Activated CD8-positive, alpha-beta memory T cell treated with anti-CD3 and anti-CD28 coated beads, Interleukin-2, amount 10 ng/mL, durations not matched to agents 7 days and 5 days (primary cell): ENCODE measurements at regions not wholly inside any gene's neighbourhood (a gene's known extent, or its start where the extent isn't known, plus 50 kb on each side); places are given as distances from the start of the nearest gene placed in this dataset.
"Not testable (repeated sequence)": the region's sequence is repeated elsewhere in the genome, so short reads cannot be mapped to it uniquely, and the experiment has no call there.

Source experiments
- ATAC-seq: fragments of 150-1000 bp; cut with Tn5 transposase; one replicate; pipeline ENCODE4 v1.10.0; 2021; ENCODE audit warnings: moderate library complexity
- CTCF ChIA-PET: fragments of 350-600 bp; sonication (Branson Sonifier 250); formaldehyde crosslinking; loops from one replicate; lab custom pipeline; 2021; ENCODE audit warnings: antibody characterized with exemption; lab: Charles Lee
- DNase-seq: peaks from one replicate; pipeline ENCODE4 v3.0.0-alpha.2; 2020
- H3K27ac Mint-ChIP-seq: one replicate; pipeline ENCODE4 v1.8.0; 2021; ENCODE audit warnings: mild to moderate bottlenecking, mixed read lengths
- H3K27me3 Mint-ChIP-seq: one replicate; pipeline ENCODE4 v1.8.0; 2021; ENCODE audit warnings: mixed read lengths
- H3K36me3 Mint-ChIP-seq: one replicate; pipeline ENCODE4 v1.8.0; 2021; ENCODE audit warnings: mild to moderate bottlenecking, mixed read lengths
- H3K4me1 Mint-ChIP-seq: one replicate; pipeline ENCODE4 v1.8.0; 2021; ENCODE audit warnings: mixed read lengths
- H3K4me3 Mint-ChIP-seq: one replicate; pipeline ENCODE4 v1.8.0; 2021; ENCODE audit warnings: mild to moderate bottlenecking, moderate library complexity, mixed read lengths
- H3K9me3 Mint-ChIP-seq: one replicate; pipeline ENCODE4 v1.8.0; 2022; ENCODE audit warnings: low read depth, mixed read lengths

DNA sequence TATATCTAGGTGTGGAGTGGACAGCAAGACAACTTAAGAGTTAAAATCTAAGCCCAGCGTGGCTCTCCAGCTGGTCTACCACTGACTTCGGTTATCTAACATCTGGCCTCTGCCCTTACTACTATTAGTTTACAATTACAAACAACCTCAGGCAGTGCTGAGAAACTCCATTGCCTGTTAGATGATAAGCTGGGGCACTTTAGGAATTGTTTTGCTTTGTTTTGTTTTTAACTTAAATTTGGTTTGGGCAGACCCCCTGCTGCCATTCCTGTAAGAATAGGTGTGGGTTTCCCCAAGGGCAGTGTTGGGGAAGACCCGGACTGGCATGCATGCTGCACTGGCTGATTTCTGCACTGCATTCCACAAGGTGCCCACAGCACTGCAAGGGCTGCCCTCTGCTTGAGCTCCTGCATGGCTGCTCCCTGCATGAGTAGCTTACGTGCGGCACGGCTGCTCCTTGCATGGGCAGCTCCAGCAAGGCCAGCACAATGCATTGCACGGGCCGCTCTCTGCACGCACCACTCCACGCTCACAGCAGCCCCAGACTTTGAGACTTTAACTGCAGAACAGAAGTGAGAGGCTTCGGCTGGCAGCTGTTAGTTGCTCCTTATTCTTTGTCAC lies 74.2 kb upstream of the SERTAD2 start:
- H3K4me3 Mint-ChIP-seq = peak overlapping the region; percentile 38
- peak overlapping the region; percentile 92 for H3K27ac Mint-ChIP-seq
- H3K4me1 Mint-ChIP-seq = peaks cover 57% of the 10 kb centered on the region

DNA sequence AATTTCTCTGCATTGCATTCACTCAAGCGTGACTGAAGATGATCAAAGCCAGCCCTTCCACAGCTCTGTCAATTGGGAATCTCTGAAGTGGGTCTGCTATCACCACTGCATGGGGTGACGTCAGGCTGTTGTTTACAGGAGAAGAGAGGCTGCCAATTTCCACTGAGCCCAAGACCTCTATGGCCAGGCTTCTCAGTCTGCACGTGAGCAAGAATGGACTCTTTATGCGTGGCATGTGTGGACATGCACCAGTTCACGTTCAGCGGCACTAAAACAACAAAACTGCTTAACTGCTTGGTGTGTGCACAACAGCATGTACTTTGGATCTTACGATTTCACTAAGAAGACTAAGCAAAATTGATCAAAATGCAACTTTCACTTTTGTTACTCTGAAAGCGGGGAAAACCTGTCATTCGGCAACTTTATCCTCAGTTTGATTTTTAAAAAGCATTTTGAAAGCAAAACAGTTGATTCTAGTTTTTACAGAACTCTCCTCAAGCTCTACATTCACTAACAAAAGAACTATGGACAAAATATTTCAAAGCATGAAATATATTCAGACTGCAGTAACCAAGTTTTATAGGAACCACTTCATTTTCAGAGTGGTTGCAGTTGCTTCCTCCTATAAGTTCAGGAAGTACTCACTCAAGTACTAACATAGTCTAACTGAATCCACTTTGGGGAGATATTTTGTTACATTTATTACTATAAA lies 77.0 kb upstream of the SERTAD2 start:
- CTCF ChIA-PET = interaction anchor here (1.0 to 7.5 kb wide), 2 partner anchors 17 to 77 kb away, joined by 3 to 55 read pairs; partner anchors contain the start of gene SERTAD2
- H3K9me3 Mint-ChIP-seq = no peaks in the 10 kb centered on the region
- H3K4me1 Mint-ChIP-seq = peaks cover 67% of the 10 kb centered on the region
- peak overlapping the region; percentile 72 for H3K4me3 Mint-ChIP-seq
- no peaks in the 10 kb centered on the region for H3K27me3 Mint-ChIP-seq
- ATAC-seq (peak; percentile 61), DNase-seq (peak; percentile 68)
- peaks cover 26% of the 10 kb centered on the region for H3K36me3 Mint-ChIP-seq
- peak overlapping the region; percentile 90 for H3K27ac Mint-ChIP-seq

More for the DNA sequence above, 74.2 kb upstream of the SERTAD2 start:
- CTCF ChIA-PET = interaction anchor here (0.9 to 7.5 kb wide), 11 partner anchors 10 to 104 kb away, joined by 3 to 55 read pairs (median 6); partner anchors contain the start of gene SERTAD2
- no peaks in the 10 kb centered on the region for H3K9me3 Mint-ChIP-seq
- H3K36me3 Mint-ChIP-seq = peaks cover 7% of the 10 kb centered on the region
- H3K27me3 Mint-ChIP-seq = no peaks in the 10 kb centered on the region
- no peak for DNase-seq
- no peak for ATAC-seq

DNA sequence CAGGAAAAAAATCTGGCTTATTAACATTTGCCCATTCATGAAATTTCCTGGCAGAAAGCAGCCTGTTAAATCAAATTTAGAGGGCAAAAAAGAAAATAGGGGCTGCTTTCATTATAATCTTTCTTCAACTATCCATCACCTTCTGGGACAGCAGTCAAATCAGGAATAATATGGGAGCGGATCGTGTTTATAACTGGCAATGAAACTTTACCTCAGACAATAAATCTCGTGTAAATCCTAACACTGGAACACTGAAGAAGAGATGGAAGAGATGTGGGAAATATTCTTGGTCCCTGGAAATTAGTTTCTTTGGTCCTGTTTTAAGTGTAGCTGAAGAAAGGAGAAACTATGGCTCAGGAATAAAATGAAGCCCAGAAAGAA lies 77.5 kb upstream of the SERTAD2 start:
- H3K27ac Mint-ChIP-seq = peak overlapping the region; percentile 90
- H3K4me1 Mint-ChIP-seq = peaks cover 67% of the 10 kb centered on the region
- ATAC-seq (no peak), DNase-seq (no peak)
- peaks cover 27% of the 10 kb centered on the region for H3K36me3 Mint-ChIP-seq
- no peaks in the 10 kb centered on the region for H3K27me3 Mint-ChIP-seq
- H3K9me3 Mint-ChIP-seq = no peaks in the 10 kb centered on the region
- peak overlapping the region; percentile 72 for H3K4me3 Mint-ChIP-seq
- CTCF ChIA-PET = interaction anchor here (0.9 to 1.2 kb wide), 3 partner anchors 16 to 56 kb away, joined by 3 read pairs; no protein-coding TSS in a partner anchor

DNA sequence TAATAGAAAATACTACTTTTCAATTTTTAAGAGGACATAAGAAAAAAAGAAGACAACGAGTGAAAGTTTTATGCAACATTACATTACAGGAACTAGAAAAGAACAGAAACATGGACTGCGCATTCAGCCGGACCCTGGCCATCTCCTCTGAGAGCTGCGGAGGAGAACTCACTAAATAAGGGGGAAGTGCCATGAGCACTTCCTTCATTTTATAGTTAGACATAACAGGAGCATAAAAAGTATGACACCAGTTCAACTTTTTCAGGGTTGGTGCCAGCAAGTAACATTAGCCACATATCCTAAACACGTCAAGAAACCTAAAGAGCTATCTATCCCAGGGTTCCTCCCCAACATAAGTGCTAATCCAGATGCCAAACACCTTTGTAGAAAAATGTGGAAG lies 78.0 kb upstream of the SERTAD2 start:
- Mint-ChIP-seq H3K4me3 (no peak overlapping the region), H3K27me3 (no peaks in the 10 kb centered on the region), H3K27ac (peak overlapping the region; percentile 90), H3K36me3 (peaks cover 27% of the 10 kb centered on the region), H3K4me1 (peaks cover 65% of the 10 kb centered on the region), H3K9me3 (no peaks in the 10 kb centered on the region)
- CTCF ChIA-PET = interaction anchor here (0.9 to 1.2 kb wide), 2 partner anchors 17 to 56 kb away, joined by 3 read pairs; no protein-coding TSS in a partner anchor
- ATAC-seq (no peak), DNase-seq (no peak)

DNA sequence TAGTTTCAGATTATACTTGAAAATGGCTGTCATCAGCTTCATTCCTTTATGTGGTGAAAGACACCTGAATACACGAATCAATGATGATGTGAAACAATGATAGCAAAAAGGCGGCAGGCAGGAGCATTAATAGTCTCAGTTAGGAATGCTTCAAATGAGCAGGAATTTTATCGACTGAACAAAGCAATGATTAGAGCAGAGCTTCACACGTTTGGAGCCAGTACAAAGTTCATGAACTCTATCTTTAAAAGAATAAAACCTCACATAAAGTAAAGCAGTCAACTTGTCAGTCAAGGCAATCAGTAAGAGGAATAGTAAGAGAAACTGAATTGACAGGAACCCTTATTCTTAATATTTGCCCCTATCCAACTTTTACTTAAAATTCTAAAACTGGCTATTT lies 78.4 kb upstream of the SERTAD2 start:
- CTCF ChIA-PET = interaction anchor here (0.9 to 1.2 kb wide), 3 partner anchors 10 to 57 kb away, joined by 3 read pairs; no protein-coding TSS in a partner anchor
- H3K4me3 Mint-ChIP-seq = no peak overlapping the region
- no peak for ATAC-seq
- no peaks in the 10 kb centered on the region for H3K9me3 Mint-ChIP-seq
- peaks cover 65% of the 10 kb centered on the region for H3K4me1 Mint-ChIP-seq
- H3K27ac Mint-ChIP-seq = no peak overlapping the region
- peaks cover 27% of the 10 kb centered on the region for H3K36me3 Mint-ChIP-seq
- H3K27me3 Mint-ChIP-seq = no peaks in the 10 kb centered on the region
- no peak for DNase-seq

DNA sequence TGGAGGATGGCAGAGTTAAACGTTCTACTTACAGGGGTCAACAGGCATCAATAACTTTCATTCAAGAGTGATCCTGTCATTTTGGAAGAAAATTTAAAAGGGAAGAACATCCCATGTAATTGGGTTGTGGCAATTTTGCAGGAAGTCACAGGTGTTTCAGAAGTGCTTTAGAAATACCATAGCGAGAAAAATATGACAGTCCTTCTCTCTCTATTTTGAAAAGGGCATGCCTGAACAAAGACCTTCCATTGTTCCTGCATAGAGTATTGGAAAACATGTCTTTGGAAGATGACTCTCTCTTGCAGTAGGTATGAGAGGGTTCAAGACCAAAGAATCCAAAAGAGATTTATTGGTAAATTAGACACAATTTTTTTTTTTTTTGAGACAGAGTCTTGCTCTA lies 81.8 kb upstream of the SERTAD2 start:
- Mint-ChIP-seq H3K36me3 (peaks cover 25% of the 10 kb centered on the region), H3K4me1 (peaks cover 60% of the 10 kb centered on the region), H3K27ac (no peak overlapping the region), H3K27me3 (no peaks in the 10 kb centered on the region), H3K4me3 (no peak overlapping the region), H3K9me3 (no peaks in the 10 kb centered on the region)
- DNase-seq (no peak), ATAC-seq (no peak)
- CTCF ChIA-PET = interaction anchor here (1.3 to 4.1 kb wide), 3 partner anchors 8 to 83 kb away, joined by 3 to 22 read pairs (median 3); no protein-coding TSS in a partner anchor

DNA sequence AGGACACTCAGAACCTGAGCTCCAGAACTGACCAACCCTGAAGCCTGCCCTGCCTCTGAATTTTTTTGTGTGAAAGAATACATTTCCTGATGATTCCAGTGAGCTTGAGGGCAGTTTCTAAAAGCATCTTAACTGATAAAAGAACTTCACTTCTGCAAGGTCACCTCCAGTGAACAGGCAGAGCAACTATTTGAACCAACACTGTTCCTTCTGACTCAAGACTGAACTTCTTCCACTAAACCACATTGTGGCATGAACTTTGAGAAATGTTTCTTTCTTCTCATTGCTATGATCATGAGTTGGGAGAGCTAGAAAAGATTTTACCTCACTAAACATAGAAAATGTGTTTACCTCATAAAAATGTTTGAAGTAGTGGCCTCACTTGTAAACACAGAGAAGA lies 83.8 kb upstream of the SERTAD2 start:
- ATAC-seq (peak; percentile 91), DNase-seq (no peak)
- H3K36me3 Mint-ChIP-seq = peaks cover 23% of the 10 kb centered on the region
- peak overlapping the region; percentile 18 for H3K4me3 Mint-ChIP-seq
- peak overlapping the region; percentile 75 for H3K27ac Mint-ChIP-seq
- H3K27me3 Mint-ChIP-seq = no peaks in the 10 kb centered on the region
- CTCF ChIA-PET = interaction anchor here (1.0 to 4.1 kb wide), 8 partner anchors 10 to 91 kb away, joined by 3 to 22 read pairs (median 4); partner anchors contain the start of gene SERTAD2
- peaks cover 45% of the 10 kb centered on the region for H3K4me1 Mint-ChIP-seq
- no peaks in the 10 kb centered on the region for H3K9me3 Mint-ChIP-seq

DNA sequence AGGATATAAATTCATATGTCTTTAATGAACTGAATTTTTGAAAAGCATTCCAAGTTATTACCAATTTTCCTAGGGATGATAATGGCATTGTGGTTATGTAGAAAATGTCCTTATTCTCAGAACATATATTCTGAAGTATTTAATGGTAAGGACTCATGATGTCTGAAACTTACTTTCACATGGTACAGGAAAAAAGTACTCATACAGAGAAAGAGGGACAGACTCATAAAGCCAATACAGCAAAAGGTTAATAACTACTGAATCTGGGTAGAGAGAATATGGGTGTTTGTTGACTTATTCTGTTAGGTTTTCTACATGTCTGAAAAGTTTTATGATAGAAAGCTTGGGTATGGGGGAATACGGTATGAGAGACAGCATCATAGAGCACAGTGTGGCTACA lies 84.3 kb upstream of the SERTAD2 start:
- CTCF ChIA-PET = interaction anchor here (0.7 to 4.1 kb wide), 10 partner anchors 9 to 92 kb away, joined by 3 to 22 read pairs (median 4); partner anchors contain the start of gene SERTAD2
- H3K27ac Mint-ChIP-seq = peak overlapping the region; percentile 75
- DNase-seq = no peak
- H3K36me3 Mint-ChIP-seq = peaks cover 23% of the 10 kb centered on the region
- H3K4me3 Mint-ChIP-seq = no peak overlapping the region
- peaks cover 45% of the 10 kb centered on the region for H3K4me1 Mint-ChIP-seq
- H3K9me3 Mint-ChIP-seq = no peaks in the 10 kb centered on the region
- ATAC-seq = peak; percentile 82
- no peaks in the 10 kb centered on the region for H3K27me3 Mint-ChIP-seq

DNA sequence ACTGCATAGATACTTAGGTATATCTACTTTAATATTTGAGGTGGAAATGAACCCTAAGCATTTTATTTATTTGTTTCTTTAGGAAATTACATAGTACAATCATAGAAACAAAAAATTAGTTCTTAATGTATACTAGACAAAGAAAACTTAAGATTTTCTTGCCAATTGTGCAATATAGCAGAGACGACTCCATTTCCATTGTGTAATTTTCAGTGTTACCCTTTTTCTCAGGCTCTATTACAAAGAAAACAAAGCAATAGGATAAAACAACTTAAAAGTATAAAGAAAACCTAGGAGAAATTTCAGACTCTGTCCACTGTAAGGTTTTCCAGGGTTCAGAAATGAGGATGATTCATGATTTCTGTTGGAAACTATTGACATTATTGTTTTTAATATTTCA lies 89.0 kb upstream of the SERTAD2 start:
- H3K4me1 Mint-ChIP-seq = peaks cover 20% of the 10 kb centered on the region
- no peaks in the 10 kb centered on the region for H3K36me3 Mint-ChIP-seq
- no peak overlapping the region for H3K4me3 Mint-ChIP-seq
- no peak overlapping the region for H3K27ac Mint-ChIP-seq
- no peaks in the 10 kb centered on the region for H3K27me3 Mint-ChIP-seq
- DNase-seq = no peak
- CTCF ChIA-PET = interaction anchor here (0.8 to 1.7 kb wide), 3 partner anchors 10 to 96 kb away, joined by 3 to 5 read pairs (median 3); no protein-coding TSS in a partner anchor
- no peak for ATAC-seq
- no peaks in the 10 kb centered on the region for H3K9me3 Mint-ChIP-seq

DNA sequence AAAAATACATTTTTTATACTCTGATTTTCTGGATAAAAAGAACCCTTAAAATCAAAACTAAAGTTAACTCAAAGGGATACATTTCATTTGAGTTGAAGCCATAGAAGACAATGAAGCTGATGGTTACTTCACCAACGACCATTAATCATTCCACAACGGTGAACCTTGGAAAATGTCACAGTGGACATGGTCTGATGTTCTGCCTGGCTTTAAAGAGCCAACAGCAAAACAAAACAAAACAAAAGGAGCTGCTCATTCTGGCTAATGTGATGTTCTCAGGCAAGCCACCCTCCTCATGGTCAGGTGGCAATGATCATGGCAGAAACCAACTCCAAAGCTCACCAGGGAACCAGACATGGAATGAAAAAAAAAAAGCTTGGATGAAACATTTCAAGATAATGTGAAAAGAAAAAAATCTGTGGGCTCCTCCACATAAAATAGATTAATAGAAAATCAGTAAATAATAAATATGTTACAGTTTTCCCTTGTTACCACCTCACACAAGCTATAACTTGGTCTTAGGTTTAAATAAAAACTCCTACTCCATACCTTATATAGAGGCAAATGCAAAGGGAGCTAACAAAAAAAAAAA lies 90.1 kb upstream of the SERTAD2 start:
- Mint-ChIP-seq H3K4me1 (peaks cover 15% of the 10 kb centered on the region), H3K27me3 (no peaks in the 10 kb centered on the region), H3K36me3 (no peaks in the 10 kb centered on the region), H3K4me3 (no peak overlapping the region), H3K27ac (no peak overlapping the region), H3K9me3 (no peaks in the 10 kb centered on the region)
- DNase-seq (no peak), ATAC-seq (no peak)
- CTCF ChIA-PET = interaction anchor here (0.6 to 2.1 kb wide), 7 partner anchors 24 to 129 kb away, joined by 3 to 9 read pairs (median 3); no protein-coding TSS in a partner anchor

DNA sequence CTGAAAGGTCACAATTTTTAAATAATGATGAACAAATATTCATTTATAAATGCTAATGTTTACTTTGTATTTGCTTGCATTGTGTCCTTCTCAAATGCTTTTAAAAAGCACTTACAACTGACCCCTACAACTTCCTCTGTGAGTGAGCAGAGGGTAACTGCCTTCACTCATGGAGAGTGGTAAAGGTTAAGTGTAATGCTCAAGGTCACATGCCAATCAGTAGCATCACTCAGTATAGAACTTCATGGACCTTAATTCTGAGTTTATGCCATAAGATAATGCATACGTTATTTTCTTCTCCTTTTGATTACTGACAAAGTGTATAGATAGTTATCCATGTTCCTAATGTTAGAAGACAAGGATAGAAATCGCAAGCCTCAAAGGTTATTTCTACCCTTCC lies 91.8 kb upstream of the SERTAD2 start:
- CTCF ChIA-PET = no interaction called here
- Mint-ChIP-seq H3K27me3 (no peaks in the 10 kb centered on the region), H3K4me3 (no peak overlapping the region), H3K27ac (no peak overlapping the region), H3K4me1 (peaks cover 20% of the 10 kb centered on the region), H3K9me3 (no peaks in the 10 kb centered on the region), H3K36me3 (no peaks in the 10 kb centered on the region)
- DNase-seq (no peak), ATAC-seq (no peak)

DNA sequence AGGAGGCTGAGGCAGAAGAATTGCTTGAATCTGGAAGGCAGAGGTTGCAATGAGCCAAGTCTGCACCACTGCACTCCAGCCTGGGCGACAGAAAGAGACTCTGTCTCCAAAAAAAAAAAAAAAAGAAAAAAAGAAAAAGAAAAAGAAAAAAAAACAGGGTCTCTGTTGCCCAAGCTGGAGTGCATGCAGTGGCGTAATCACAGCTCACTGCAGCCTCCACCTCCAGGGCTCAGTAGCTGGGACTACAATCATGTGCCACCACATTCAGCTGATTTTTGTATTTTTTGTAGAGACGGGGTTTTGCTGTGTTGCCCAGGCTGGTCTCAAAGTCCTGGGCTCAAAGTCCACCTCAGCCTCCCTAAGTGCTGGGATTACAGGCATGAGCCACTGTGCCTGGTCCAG lies 94.0 kb upstream of the SERTAD2 start:
- not testable (repeated sequence) for H3K4me3 Mint-ChIP-seq, H3K27me3 Mint-ChIP-seq, DNase-seq, H3K9me3 Mint-ChIP-seq, H3K27ac Mint-ChIP-seq, ATAC-seq, H3K36me3 Mint-ChIP-seq
- CTCF ChIA-PET = interaction anchor here (0.9 to 6.5 kb wide), 12 partner anchors 9 to 165 kb away, joined by 3 to 69 read pairs (median 3); partner anchors contain the start of gene SERTAD2
- peaks cover 28% of the 10 kb centered on the region for H3K4me1 Mint-ChIP-seq

DNA sequence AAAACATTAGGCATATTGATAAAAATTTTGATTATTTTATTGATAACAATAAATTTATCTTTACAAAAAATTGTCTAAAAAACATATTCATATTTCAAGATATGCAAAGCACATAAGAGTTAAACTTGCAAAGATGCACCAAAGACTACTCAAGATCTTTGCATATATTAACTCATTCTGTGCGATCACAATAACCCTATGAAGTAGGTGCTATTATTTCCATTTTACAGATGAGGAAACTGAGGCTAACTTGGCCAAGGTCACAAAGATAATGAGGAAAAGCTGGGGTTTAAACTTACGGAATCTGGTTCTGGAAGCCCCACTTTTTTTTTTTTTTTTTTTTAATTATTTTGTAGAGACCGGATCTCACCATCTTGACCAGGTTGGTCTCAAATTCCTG lies 94.4 kb upstream of the SERTAD2 start:
- peaks cover 28% of the 10 kb centered on the region for H3K4me1 Mint-ChIP-seq
- H3K27ac Mint-ChIP-seq = peak overlapping the region; percentile 99
- no peaks in the 10 kb centered on the region for H3K27me3 Mint-ChIP-seq
- ATAC-seq = no peak
- H3K4me3 Mint-ChIP-seq = no peak overlapping the region
- H3K9me3 Mint-ChIP-seq = no peaks in the 10 kb centered on the region
- CTCF ChIA-PET = interaction anchor here (0.9 to 6.5 kb wide), 9 partner anchors 17 to 165 kb away, joined by 3 to 69 read pairs (median 6); partner anchors contain the start of gene SERTAD2
- H3K36me3 Mint-ChIP-seq = no peaks in the 10 kb centered on the region
- no peak for DNase-seq
